NCI-H2196 treated with DMSO at 0.1 percent for 48 hours (cell line): ENCODE measurements at regions not wholly inside any gene's neighbourhood (a gene's known extent, or its start where the extent isn't known, plus 50 kb on each side); places are given as distances from the start of the nearest gene placed in this dataset.
"Not testable (repeated sequence)": the region's sequence is repeated elsewhere in the genome, so short reads cannot be mapped to it uniquely, and the experiment has no call there.

Experiments
- DNase-seq: peaks from one replicate; lab custom pipeline; 2025; ENCODE audit not compliant: unreplicated experiment; lab: John Stamatoyannopoulos, UW

DNA sequence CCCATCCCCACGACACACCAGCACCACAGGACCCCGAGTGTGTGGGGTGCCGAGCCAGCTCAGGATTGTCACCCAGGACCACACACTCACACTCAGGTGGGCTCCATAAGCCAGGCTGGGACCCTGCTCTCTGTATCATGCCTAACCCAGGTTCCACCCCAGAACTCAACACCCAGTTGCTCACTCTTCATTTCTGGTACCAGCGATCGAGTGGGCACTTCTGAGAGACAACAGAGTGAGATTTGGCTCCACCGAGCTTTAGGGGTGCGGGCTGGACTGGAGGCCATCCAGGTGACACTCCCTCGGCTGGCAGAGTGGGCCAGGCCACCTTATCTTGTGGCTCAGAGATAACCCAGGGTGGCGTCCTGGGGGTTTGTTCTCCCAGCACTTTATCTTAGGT is 1323.8 kb downstream of the BRD1 start:
- no peak for DNase-seq

DNA sequence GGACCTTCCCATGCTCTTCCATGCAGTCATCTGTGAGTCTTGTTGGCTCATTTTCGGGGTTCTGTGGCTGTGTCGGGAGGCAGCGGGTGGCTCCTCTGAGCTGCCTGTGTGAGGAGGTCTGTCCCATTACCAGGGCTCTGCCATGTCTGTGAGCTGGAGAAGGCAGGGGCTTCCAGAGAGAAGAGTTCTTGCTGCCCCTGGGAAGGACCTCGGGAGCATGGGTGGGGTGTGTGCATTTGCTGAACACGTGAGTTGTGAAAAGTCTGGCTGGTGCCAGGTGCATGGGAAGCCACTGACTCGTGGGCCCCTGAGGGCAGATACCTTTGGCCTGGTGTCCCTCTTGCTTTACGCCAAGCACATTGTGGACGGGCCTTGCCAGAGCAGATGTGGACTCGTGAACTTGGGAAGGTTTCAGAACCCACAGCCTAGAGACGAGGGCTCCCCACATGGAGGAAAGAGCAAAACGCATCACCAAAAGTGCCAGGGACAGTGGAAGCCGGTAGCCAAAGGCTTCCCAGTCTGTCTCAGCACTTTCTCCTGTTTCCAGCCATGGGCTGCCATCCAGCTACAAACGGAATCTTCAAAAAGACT is 1324.5 kb downstream of the BRD1 start:
- no peak for DNase-seq

- no peak for DNase-seq
Observed at GRCh38 chr22:48501231-48501750, 1326.4 kb downstream of the BRD1 start.

GRCh38 chr22:48500471-48501230 is 1327.0 kb downstream of the BRD1 start:
- DNase-seq = no peak

GRCh38 chr22:48499456-48500425 is 1327.9 kb downstream of the BRD1 start:
- no peak for DNase-seq

DNA sequence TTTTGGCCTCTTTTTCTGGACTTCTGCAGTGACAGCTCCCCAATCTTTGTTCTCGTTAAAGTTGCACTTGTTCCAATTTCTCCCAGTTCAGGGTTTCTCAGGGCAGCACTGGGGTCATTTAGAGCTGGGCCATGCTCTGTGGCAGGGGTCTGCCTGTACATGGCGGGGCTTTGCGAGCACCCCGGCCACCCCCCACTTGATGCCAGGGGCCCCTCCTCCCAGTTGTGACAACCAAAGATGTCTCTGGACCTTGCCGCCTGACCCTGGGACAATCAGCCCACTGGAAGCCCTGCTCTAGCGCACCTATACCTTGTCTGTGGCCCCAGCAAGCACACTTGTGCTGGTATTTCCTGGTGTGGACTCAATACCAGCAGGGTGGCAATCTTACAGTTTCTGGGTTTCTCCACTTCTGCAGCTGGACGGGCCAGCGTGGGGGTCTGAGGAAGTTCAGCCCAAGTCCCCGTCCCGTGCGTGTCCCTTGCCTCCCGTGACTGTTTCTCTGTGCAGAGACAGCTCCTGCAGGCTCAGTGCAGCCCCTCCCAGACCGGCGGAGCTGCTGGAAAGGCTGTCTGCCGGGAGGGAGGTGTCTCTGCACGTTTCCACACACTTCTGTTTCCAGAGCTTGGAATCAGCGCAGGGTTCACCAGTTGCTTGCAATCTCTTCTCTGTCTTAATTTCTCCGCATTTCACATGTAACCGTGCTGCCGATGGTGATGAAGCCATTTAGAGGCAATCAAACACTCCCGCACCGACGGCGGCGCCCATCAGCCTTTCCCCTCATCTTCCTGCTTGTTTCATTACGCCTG is 1328.9 kb downstream of the BRD1 start:
- DNase-seq = no peak

DNA sequence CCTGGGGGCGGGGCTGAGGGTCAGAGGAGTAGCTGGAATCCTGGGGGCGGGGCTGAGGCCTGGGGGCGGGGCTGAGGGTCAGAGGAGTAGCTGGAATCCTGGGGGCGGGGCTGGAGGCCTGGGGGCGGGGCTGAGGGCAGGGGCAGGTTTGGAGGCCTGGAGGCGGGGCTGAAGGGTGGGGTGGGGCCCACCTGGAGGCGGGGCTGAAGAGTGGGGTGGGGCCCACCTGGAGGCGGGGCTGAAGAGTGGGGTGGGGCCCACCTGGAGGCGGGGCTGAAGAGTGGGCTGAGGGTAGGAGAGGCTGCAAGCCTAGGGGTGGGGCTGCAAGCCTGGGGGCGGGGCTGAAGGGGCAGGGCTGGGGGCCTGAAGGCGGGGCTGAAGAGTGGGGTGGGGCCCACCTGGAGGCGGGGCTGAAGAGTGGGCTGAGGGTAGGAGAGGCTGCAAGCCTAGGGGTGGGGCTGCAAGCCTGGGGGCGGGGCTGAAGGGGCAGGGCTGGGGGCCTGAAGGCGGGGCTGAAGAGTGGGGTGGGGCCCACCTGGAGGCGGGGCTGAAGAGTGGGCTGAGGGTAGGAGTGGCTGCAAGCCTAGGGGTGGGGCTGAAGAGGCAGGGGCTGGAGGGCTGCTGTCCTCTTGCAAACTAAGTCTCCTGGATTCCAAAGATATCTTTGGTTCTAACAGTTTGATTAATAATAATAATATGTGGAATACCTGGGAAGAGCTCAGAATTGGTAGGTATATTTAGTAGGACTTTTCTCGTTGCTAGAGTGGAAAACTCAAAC is 1329.7 kb downstream of the BRD1 start:
- not testable (repeated sequence) for DNase-seq

GRCh38 chr22:48496987-48497650 is 1330.6 kb downstream of the BRD1 start:
- DNase-seq = no peak

GRCh38 chr22:48496226-48496845 is 1331.3 kb downstream of the BRD1 start:
- no peak for DNase-seq

- no peak for DNase-seq
Observed at GRCh38 chr22:48495751-48496080, 1332.0 kb downstream of the BRD1 start.

GRCh38 chr22:48494968-48495750 is 1332.5 kb downstream of the BRD1 start:
- no peak for DNase-seq

GRCh38 chr22:48494256-48494967 is 1333.3 kb downstream of the BRD1 start:
- no peak for DNase-seq

DNA sequence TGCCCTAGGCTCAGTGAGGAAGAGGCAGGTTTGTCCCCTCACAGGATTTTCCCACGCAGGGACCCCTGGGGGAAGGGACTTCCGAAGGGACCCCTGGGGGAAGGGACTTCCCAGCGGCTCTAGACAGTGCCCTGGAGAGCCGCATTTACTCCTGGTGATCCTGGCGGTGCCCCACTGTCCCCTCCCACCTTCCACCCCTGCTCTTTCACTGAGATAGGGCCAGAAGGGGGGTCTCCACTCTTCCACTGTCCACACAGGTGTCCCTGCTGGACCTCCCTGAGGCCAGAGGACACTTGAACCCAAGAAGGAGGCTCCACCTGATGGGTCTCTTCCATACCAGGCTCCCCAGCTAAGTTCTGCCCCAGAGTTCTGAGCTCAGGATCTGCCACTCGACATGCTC is 1333.9 kb downstream of the BRD1 start:
- no peak for DNase-seq

DNA sequence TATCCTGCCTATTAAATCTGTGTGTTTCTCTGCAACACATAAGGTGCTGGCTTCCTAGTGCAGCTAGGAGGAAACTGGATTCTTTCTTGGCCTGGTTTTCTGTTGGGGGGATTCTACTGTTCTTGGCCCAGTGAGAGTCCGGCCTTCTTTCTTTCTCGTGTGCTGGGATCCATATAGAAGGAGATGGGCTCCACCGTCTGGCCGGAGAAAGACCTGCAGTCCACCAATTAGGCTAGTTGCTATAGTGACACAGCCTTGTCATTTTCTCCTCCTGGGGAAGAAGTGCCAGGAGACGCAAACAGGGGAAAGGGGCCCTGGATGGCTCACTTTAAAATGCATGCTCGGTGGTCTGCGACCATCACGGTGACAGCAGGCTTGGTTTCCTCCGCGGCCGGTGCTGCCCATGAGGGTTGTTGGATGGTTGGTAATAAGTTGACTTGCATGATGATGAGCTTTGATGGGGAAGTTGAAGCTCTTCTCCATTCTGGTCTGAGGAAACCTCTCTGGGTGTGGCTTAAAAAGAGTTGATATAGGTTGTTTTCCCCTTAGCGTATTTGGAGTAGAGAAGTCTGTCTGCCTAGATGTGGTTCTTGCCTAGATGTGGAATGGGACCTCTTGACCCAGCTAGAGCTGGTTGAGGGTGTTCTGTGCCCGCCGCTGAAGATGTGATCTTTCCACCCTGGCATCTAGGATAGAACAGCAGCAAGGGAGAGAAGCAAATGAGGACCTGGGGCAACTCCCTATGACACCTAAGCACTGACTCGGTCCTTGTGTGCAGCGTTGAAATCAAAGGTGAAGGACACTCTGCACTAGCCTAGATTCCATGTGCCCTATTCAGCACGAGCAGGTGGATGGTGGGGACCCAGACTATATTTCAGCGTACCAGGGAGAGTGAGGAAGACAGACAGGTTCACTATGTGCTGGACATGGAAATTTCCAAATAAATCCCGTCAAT is 1335.0 kb downstream of the BRD1 start:
- DNase-seq = peak; percentile 22

DNA sequence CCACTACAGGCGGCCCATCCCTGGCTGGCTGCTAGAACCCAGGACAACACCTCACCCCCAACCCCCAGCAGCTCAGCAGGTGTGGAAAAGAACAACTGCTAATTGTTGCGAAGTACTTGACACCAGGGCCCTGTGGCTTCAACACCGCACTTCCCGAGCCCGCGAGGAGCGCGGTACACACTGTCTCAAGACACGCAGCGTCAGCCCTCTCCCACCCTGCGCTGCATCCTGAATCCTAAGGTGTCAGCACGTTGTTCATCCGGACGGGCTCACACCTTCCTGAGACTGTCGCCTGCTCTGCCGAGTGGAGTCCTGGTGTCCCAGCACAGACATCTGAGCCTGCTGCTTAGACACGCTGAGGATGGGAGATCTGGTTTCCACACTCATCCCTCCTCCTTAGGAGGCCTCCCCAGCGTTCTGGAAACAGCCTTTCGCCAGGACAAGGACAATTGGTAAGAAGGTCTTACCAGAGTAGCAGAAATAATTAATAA is 1336.2 kb downstream of the BRD1 start:
- no peak for DNase-seq
